HG02678 (cell line): ENCODE measurements at regions not wholly inside any gene's neighbourhood (a gene's known extent, or its start where the extent isn't known, plus 50 kb on each side); places are given as distances from the start of the nearest gene placed in this dataset.
"Not testable (repeated sequence)": the region's sequence is repeated elsewhere in the genome, so short reads cannot be mapped to it uniquely, and the experiment has no call there.

Experiments
- ATAC-seq: cut with Tn5 transposase; IDR thresholded peaks from one replicate; pipeline ENCODE4 v1.9.1; 2021; ENCODE audit warnings: mild to moderate bottlenecking, moderate library complexity; ENCODE audit not compliant: unreplicated experiment

DNA sequence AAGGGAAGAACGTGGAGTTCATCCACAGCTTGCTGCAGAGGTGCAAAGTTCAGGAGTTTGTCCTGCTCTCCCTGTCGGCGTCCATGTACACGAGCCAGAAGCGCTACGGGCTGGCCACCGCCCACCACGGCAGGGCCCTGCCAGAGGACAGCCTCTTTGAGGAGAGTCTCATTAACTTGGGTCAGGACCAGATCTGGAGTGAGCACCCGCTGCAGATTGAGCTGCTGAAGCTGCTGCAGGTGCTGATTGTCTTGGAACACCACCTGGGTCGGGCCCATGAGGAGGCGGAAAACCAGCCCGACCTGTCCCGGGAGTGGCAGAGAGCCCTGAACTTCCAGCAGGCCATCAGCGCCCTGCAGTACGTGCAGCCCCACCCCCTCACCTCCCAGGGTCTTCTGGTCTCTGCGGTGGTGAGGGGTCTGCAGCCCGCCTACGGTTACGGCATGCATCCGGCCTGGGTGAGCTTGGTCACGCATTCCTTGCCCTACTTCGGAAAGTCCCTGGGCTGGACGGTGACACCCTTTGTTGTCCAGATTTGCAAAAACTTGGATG is 73.8 kb upstream of the MORC3 start:
- no peak for ATAC-seq

DNA sequence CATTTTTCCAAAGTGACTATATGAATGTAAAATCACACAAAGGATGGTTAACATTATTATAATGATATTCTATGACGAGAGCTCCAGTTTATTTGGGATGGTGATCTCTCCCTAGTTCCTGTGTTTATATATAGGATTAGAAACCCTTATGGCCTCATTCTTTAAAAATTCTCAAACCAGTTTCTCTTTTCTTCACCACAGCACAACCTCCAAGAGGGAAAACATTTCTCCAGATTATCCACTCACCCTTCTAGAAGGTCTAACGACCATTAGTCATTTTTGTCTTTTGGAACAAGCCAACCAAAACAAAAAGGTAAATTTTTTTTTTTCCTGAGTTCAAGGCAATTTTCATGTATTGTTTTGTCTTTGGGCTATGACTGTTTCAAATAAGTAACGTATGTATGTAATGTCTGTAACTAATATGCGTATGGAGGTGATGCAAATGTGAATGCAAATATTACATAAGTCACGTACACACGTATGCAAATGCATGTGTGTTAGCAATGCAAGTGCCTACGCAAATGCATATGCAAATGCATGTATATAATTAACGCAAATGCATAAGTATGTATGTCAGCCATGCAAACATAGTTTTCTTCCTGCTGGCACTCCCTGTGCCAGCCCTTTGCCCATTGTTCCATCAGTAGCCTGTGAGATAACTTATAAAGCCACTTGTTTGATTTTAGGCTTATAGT is 72.5 kb upstream of the MORC3 start:
- no peak for ATAC-seq

DNA sequence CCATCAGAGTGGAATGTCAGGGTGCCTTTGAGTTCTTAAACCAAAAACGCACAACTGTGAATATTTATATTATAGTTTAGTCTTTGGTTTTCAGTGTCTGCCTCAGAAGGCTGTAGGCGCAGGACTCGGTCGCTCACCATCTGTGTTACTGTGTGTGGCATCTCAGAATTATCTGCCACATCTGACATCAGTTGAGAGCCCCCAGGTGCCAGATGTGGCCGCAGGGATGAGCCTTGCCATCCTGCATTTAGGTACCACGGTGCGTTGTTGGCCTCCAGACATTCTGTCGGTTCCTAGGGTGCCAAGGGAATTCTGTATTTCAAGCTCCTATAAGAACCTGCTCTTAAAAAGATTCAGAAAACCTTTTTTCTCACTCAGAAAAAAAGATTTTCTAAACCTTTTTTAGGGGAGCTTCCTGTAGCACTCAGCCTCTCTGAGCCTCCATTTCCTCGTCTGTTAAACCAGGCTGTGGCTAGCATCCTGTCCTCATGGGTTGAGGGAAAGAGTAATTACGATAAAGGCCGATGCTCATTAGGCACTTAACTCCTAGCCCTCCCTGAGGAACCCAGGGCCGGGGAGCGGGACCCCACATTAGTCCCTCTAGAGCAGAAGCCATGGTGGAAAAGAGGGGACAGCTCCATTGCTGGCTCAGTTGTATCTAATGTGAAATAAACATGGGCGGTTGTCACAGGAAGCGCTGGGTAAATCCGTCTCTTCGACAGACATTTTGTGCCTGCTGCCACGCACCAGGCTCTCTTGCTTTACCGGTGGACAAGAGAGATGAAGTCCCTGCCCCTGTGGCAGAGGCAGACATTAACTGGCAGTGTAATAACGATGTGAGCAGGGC is 70.2 kb upstream of the MORC3 start:
- ATAC-seq: no peak

DNA sequence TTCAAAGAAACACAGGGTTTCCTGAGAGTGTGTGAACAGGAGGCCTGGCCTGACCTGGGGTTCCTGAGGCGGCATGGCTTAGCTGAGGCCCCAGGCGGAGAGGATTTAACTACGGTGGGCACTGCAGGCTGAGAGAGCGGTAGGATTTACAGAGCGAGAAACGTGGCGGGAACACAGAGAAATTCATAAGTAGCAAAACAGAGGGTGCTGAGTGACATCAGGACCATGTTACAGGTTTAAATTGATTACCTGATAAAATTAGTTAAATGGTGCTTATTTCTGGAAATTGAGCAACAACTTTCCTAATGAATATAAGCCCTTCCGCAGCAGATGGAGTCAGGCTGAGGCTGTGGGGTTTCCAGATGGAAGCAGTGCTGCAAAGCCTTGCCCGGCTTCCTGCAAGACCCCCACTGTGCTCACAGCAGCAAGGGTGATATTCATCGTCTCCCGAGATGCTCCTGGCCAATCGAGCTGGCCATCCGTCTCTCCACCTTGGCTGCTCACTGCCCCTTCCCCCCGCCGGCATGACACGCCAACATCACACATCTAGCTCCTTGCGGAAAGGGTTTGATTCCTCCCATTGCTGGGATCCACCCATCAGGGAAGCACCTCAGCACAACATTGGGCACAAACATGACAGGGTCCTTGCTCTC is 69.4 kb upstream of the MORC3 start:
- no peak for ATAC-seq

DNA sequence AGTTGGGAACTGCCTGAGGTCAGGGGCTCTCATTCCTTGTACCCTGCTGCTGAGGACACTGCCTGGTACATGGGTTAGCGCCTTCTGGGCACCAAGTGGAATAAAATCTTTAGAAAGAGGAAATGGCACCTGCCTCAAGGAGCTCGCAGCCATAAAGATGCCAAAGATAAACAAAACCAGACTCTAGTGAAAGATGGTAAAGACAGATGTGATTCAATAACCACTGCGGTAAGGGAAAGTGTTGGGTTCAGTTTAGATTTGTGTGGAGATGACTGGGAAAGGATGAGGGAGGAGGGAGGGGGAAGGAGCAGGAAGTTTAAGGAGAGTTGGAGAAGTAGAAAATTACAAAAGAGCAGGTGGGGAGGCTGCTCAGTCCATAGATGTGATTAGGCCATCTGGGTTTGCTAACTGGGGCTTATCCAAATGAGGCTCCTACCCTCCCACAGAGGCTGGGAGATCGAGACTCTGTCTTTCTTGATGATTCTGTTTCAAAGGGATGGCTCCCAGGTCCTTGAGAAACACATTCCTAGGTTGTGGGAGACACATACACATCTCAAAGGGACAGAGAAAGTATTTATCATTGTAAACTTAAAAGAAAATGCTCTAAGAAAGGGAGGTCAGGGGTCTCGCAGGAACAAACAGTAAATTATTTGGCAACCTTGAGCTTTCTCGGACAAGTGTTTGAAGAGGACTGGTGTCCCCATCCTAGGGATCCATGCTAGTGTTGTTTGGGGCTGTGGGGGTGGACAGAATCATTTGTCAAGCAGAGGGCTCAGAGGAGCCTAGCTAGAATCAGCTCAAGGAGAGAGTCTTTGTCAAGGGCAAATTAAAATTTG is 65.7 kb upstream of the MORC3 start:
- ATAC-seq: no peak

DNA sequence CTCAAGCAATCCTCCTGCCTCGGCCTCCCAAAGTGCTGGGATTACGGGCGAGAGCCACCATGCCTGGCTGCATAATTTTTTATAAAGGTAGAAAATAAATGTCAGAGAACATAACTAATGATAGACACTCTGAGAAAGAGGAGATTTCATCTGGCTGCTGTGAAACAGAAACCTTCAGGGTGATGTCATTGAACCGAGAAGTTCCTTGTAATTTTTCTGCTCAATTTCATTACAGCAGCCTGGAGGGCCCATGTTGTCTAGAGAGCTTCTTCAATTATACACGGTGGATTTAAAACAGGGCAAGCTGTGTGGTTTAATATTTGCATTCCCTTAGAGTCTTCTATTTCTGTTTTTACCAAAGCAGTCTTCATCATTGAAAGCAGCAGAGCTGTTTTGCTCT is 64.3 kb upstream of the MORC3 start:
- ATAC-seq: peak; percentile 72

DNA sequence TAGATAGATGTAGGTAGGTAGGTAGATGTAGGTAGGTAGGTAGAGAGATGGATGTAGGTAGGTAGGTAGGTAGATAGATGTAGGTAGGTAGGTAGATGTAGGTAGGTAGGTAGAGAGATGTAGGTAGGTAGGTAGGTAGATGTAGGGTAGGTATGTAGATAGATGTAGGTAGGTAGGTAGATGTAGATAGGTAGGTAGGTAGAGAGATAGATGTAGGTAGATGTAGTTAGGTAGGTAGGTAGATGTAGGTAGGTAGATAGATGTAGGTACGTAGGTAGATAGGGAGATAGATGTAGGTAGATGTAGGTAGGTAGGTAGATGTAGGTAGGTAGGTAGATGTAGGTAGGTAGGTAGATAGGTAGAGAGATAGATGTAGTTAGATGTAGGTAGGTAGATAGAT is 62.3 kb upstream of the MORC3 start:
- no peak for ATAC-seq

DNA sequence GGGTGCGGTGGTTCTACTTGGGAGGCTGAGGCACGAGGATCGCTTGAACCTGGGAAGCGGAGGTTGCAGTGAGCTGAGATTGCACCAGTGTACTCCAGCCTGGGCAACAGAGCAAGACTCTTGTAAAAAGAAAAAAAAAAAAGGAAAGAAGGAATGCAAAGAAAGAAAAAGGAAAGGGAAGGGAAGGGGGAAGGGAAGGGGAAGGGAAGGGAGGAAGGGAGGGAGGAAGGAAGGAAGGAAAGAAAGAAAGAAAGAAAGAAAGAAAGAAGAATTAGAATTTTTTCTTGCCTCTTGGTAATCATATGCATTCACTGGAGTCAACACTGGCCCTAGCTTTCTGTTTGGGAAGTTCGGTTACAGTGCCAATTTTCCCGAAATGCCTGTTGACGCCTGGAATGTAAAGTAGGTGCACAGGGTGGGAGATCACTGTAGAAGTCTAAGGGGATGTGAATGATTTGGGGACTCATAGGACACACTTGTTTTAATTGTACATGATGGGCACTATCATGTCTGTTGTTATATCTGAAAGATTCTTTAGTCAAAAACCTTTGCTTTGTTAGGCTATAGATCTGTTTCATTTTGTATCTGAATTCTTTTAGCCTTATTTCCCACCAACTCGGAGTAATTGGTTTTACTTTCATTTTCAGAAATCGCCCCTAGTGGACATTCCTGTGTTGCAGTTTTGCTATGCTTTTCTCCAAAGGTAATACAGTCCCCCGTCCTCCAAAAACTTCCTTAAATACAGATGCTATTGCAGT is 59.8 kb upstream of the MORC3 start:
- no peak for ATAC-seq

DNA sequence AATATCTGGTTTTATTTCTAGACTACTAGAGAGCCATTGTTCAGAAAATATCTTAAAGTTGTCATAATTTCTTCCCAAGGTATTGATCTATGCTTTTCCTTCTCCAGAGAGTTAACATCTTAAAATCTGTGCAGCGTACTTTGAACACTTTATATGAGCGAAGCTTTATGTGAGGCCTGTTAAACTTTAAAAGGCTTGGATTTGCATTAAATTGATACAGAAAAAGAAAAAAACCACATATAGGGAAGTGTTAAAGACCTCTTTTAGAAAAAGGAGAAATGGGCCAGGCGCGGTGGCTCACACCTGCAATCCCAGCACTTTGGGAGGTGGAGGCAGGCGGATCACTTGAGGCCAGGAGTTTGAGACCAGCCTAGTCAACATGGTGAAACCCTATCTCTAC is 59.2 kb upstream of the MORC3 start:
- ATAC-seq: no peak

DNA sequence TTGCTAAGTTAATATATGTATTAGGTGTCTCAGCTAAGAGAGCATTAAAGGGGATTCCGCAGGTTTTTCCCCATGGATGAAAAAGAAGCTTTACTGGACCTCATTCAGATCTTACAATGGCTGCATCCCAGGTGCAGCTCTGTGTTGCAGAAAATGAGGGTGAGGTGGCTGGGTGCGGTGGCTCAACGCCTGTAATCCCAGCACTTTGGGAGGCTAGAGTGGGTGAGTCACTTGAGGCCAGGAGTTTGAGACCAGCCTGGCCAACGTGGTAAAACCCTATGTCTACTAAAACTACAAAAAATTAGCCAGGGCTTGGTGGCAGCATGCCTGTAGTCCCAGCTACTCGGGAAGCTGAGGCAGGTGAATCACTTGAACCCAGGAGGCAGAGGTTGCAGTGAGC is 58.5 kb upstream of the MORC3 start:
- ATAC-seq: no peak

DNA sequence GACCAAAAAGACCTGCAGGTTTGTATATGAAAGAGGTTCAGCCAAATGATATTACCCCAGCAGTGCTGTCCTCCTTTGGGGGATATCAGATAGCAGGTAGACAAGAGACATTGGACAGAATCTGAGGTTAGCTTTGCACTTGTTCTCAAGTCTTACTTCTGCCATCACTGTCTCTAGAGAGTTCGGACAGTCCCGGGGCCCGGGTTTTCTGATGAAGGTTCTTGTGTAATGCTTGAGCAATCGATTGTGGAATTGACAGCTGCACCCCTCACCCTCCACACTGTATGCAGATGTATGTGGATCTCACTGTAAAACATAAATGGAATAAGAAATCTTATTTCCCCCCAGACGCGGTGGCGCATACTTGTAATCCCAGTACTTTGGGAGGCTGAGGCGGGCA is 56.2 kb upstream of the MORC3 start:
- no peak for ATAC-seq

DNA sequence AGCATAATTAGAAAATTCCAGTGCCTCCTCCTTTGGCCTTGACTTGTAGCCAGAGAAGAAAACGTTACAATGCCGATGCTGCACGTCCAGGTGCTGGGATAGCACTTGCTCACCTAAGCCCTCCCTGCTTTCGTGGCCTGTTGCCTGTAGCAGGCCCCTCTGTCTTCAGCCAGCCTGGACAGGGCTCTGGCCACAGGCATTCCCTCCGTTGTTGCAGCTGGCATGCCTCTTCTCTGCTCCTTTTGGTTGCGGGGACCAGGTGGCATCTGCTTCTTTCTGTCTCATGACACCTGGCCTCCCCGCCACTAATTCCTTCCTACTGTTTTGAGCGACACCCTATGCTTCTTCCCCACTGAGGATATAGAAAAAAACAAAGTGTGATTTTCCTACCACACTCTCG is 54.6 kb upstream of the MORC3 start:
- ATAC-seq: no peak

DNA sequence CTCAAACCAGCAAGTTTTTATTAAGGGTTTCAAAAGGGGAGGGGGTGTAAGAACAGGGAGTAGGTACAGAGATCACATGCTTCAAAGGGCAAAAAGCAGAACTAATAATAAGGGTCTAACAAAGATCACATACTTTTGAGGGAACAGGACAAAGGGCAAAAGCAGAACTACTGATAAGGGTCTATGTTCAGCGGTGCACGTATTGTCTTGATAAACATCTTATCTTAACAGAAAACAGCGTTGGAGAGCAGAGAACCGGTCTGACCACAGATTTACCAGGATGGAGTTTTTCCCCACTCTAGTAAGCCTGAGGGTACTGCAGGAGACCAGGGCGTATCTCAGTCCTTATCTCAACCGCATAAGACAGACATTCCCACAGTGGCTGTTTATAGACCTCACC is 52.2 kb upstream of the MORC3 start:
- ATAC-seq: not testable (repeated sequence)

DNA sequence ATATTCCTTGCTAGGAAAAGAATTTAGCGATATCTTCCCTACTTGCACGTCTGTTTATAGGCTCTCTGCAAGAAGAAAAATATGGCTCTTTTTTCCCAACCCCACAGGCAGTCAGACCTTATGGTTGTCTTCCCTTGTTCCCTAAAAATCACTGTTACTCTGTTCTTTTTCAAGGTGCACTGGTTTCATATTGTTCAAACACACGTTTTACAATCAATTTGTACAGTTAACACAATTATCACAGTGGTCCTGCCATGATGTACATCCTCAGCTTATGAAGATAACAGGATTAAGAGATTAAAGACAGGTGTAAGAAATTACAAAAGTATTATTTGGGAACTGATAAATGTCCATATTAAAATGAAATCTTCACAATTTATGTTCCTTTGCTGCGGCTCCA is 51.7 kb upstream of the MORC3 start:
- ATAC-seq: not testable (repeated sequence)
